Gastrocnemius medialis (tissue), 4 donors: ENCODE measurements at regions not wholly inside any gene's neighbourhood (a gene's known extent, or its start where the extent isn't known, plus 50 kb on each side); places are given as distances from the start of the nearest gene placed in this dataset.

Experiments used
- ATAC-seq, 2 donors: fragments of 150-250 bp; one replicate each; pipeline ENCODE4 v1.9.1; 2016
- DNase-seq, 2 donors: peaks; one replicate each; pipeline ENCODE4 v3.0.0-alpha.2; 2019
- H3K27ac ChIP-seq, 4 donors: fragments of 200-600 bp; sonication (generic); 1 replicate in 1 of 4; 2 replicates in 3 of 4; pipeline ENCODE4 v1.5.1; 2016 to 2018; ENCODE audit warnings: mild to moderate bottlenecking in 2 of 4, moderate library complexity in 1 of 4
- H3K27me3 ChIP-seq, 3 donors: fragments of 200-600 bp; sonication (generic) in 2 of 3; 1 replicate in 1 of 3; 2 replicates in 2 of 3; pipeline versions ENCODE4 v1.5.1 to v1.6.0; 2016 to 2019; ENCODE audit warnings: mild to moderate bottlenecking in 1 of 3, moderate library complexity in 1 of 3
- H3K36me3 ChIP-seq, 2 donors: fragments of 200-600 bp; sonication (generic) in 1 of 2; one replicate each; pipeline ENCODE4 v1.5.1; 2017 to 2018
- H3K4me1 ChIP-seq, 2 donors: fragments of 200-600 bp; sonication (generic) in 1 of 2; one replicate each; pipeline ENCODE4 v1.5.1; 2016 to 2017; ENCODE audit warnings: mild to moderate bottlenecking in 2 of 2
- H3K4me3 ChIP-seq, 4 donors: fragments of 200-600 bp; sonication (generic) in 3 of 4; 1 replicate in 1 of 4; 2 replicates in 3 of 4; pipeline ENCODE4 v1.5.1; 2016 to 2019; ENCODE audit warnings: mild to moderate bottlenecking in 2 of 4
- H3K9me3 ChIP-seq, 3 donors: fragments of 200-600 bp; sonication (generic) in 2 of 3; 1 replicate in 1 of 3; 2 replicates in 2 of 3; pipeline ENCODE4 v1.5.1; 2016 to 2019
- POLR2A ChIP-seq, 2 donors: fragments of 450-650 bp; IDR thresholded peaks; one replicate each; pipeline ENCODE4 v1.6.1; 2017; ENCODE audit warnings: antibody characterized with exemption in 2 of 2, mild to moderate bottlenecking in 2 of 2, moderate library complexity in 2 of 2
- in situ Hi-C, 4 donors: fragments of 200-750 bp; cut with MboI; loops; one replicate each; pipeline versions ENCODE4 v1.15.0 to v1.8.0; 2017; ENCODE audit warnings: low sequenced_read_pairs in 4 of 4
- intact Hi-C: fragments of 100-400 bp; cut with DNase I; formaldehyde crosslinking; loops from one replicate; pipeline ENCODE4 v1.15.1; 2023; ENCODE audit warnings: low total_unique reads
- TF ChIP-seq, protein P1 (sequence below), 5 experiments: fragments of 450-650 bp in 3 of 5; fragments of 200-600 bp in 2 of 5; sonication (generic) in 2 of 5; IDR thresholded peaks in 4 of 5; conservative IDR thresholded peaks in 1 of 5; 1 replicate in 4 of 5; 2 replicates in 1 of 5; pipeline ENCODE4 v1.5.1; 2016 to 2019; ENCODE audit warnings: antibody characterized with exemption in 5 of 5, mild to moderate bottlenecking in 3 of 5, moderate library complexity in 3 of 5

DNA sequence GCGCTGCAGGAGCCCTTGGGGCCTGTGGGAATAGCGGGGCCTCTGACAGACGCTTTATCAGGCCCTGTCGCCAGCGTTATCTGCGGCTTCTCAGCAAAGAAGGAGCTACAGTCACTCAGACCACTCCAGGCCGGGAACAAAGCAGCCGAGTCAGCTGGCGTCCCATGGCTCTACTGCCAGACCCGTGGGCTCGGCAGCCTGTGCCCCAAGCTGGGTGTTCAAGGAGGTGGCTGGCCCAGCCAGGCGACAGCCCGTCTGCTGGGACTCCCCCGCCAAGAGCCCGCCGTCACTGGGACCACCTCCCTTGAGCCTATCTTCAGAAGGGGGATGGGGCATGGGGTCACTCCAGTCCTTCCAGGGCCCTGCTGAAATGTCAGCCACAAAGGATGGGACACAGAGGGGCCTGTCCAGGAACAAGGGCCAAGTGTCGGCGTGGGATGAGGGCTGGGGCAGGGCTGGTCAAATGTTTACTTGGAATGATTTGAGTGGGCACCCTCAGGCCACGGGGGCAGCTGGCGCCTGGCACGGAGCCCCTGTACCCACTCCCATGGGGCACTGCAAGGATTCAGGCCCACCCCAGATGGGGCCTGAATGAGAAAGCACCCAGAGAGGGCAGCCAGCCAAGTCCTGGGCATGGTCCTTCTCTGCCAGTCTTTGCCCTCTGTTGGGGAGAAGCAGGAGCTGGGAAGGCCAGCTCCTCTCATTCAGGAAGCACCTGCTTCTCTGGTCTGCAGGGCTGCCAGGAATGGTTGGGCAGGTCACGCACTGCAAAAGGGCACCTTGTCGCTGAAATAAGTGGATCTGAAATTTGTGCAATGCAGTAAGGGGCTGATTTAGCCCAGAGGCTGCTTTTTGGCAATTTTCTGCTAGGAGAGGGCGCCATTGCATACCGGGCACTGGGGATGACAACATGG lies 148.3 kb downstream of the SMAD6 start:
- DNase-seq (no peak), ATAC-seq (no peak)
- no peaks in the 10 kb centered on the region for H3K36me3 ChIP-seq
- H3K4me1 ChIP-seq = peaks cover 0 to 11% of the 10 kb centered on the region in 2 donors
- H3K9me3 ChIP-seq = no peaks in the 10 kb centered on the region
- intact Hi-C loops = loop anchor here (5.0 kb wide), 1 partner anchor 228 kb away; no protein-coding TSS in a partner anchor
- TF ChIP-seq POLR2A (IDR thresholded peaks at IDR 0.05) = no peak
- TF ChIP-seq, protein P1, sequence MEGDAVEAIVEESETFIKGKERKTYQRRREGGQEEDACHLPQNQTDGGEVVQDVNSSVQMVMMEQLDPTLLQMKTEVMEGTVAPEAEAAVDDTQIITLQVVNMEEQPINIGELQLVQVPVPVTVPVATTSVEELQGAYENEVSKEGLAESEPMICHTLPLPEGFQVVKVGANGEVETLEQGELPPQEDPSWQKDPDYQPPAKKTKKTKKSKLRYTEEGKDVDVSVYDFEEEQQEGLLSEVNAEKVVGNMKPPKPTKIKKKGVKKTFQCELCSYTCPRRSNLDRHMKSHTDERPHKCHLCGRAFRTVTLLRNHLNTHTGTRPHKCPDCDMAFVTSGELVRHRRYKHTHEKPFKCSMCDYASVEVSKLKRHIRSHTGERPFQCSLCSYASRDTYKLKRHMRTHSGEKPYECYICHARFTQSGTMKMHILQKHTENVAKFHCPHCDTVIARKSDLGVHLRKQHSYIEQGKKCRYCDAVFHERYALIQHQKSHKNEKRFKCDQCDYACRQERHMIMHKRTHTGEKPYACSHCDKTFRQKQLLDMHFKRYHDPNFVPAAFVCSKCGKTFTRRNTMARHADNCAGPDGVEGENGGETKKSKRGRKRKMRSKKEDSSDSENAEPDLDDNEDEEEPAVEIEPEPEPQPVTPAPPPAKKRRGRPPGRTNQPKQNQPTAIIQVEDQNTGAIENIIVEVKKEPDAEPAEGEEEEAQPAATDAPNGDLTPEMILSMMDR (IDR thresholded peaks at IDR 0.05 in 4 of 5, conservative IDR thresholded peaks at IDR 0.05 in 1 of 5) = no peak
- no peak overlapping the region for H3K4me3 ChIP-seq
- no peaks in the 10 kb centered on the region for H3K27me3 ChIP-seq
- in situ Hi-C loops = loop anchor here in 2 of 4 donors (10.0 kb wide), 2 partner anchors 226 to 246 kb away; no protein-coding TSS in a partner anchor
- no peak overlapping the region for H3K27ac ChIP-seq

DNA sequence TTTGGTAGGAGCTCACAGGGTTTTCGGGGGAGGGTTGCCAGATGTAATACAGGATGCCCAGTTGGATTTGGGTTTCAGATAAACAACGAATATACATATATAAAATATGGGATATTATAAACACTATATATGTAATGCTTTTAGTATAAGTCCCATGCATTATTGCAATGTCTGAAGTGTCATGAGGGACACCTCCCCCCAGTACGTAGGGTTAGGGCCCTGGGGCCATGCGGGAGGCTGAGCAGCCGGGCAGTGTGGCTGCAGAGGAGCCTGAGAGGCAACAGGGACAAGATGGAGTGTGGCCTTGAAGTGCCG lies 148.9 kb downstream of the SMAD6 start:
- Histone ChIP-seq H3K27ac (no peak overlapping the region), H3K9me3 (no peaks in the 10 kb centered on the region), H3K27me3 (no peaks in the 10 kb centered on the region), H3K36me3 (no peaks in the 10 kb centered on the region), H3K4me1 (peaks cover 0 to 11% of the 10 kb centered on the region in 2 donors), H3K4me3 (no peak overlapping the region)
- in situ Hi-C loops = loop anchor here in 2 of 4 donors (10.0 kb wide), 2 partner anchors 226 to 246 kb away; no protein-coding TSS in a partner anchor
- no peak for TF ChIP-seq POLR2A (IDR thresholded peaks at IDR 0.05)
- TF ChIP-seq, protein P1 (IDR thresholded peaks at IDR 0.05 in 4 of 5, conservative IDR thresholded peaks at IDR 0.05 in 1 of 5) = no peak
- ATAC-seq (no peak), DNase-seq (no peak)
- intact Hi-C loops = loop anchor here (5.0 kb wide), 1 partner anchor 229 kb away; no protein-coding TSS in a partner anchor

DNA sequence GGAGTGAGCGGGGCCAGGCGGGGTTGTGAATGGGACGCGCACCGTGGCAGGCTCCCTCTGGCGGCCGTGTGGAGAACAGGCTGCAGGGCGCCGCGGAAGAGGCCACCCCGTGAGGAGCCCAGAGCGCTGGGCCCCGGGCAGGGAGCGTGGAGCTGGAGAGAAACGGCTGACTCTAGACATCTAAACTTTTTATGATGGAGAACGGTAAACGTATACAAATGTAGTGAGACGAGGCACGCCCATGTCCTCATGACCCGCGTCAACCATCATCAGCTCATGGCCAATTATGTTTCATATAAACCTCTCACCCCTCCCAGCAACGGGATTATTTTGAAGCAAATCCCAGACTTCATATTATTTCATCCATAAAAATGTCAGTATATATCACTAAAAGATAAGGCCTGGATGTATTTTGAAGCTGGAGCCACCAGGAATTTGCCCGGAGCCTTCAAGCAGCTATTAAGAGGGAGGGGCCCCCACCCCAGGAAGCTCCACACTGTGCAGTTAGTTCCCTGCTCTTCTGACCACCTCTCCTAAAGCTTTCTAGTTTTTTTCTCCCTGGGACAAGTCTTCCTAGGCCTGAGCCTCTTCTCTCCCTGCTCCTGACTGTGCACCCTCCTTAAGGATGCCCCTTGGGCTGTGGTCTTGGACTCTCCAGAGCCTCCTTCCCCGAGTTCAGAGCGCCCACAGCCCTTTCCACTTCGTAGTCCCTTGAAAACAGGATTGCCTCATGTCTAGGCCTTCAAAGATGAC lies 149.5 kb downstream of the SMAD6 start:
- ATAC-seq (peak; percentile 85 to 94), DNase-seq (peak; percentile 59 to 61)
- in situ Hi-C loops (loop anchor here in 2 of 4 donors (10.0 kb wide), 2 partner anchors 227 to 247 kb away; no protein-coding TSS in a partner anchor), intact Hi-C loops (loop anchor here (2.0 to 5.0 kb wide), 2 partner anchors 77 to 229 kb away; no protein-coding TSS in a partner anchor)
- Histone ChIP-seq H3K9me3 (no peaks in the 10 kb centered on the region), H3K27ac (peak overlapping the region in 1 of 4 donors; percentile 43), H3K4me3 (no peak overlapping the region), H3K27me3 (no peaks in the 10 kb centered on the region), H3K4me1 (peaks cover 0 to 11% of the 10 kb centered on the region in 2 donors), H3K36me3 (no peaks in the 10 kb centered on the region)
- TF ChIP-seq, protein P1 (IDR thresholded peaks at IDR 0.05 in 4 of 5, conservative IDR thresholded peaks at IDR 0.05 in 1 of 5) = peak; percentile 75 to 96 (median 90)
- no peak for TF ChIP-seq POLR2A (IDR thresholded peaks at IDR 0.05)

DNA sequence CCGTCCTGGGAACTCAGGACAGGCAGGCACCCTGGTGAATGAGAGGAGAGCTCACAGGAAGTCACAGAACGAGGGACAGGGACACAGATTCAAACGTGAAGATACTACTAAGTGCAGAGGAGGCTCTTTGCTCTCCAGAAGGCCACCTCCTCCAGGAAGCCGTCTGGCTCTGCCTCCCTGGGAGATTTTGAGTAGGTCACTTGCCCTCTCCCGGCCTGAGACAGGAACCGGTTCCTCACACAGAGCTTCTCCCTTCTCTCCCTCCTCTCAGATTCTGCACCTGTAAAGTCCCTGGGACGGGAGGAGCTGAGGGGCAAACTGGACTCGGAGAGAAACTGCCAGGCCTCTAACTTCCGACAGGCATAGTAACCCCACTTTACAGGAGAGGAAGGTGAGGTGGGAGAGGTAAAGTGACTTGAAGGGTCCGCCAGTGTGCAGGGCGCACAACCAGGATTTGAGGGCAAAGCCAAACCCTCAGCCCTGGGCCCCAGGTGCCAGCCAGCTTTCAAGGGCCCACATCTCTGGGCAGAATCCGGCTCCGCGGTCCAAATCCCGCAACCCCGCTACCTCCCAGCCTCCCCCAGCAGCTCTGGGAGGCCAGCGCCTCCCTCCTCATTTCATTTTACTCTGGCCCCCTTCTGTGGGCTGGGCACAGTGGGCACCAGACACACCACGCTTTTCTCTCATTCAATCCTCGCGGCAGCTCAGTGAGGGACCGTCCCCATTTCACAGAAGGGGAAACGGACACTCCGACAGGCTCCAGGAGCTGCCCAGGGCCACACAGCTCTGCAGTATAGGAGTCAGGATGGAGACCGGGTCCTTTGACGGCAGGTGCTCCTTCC lies 150.2 kb downstream of the SMAD6 start:
- Histone ChIP-seq H3K27me3 (no peaks in the 10 kb centered on the region), H3K9me3 (no peaks in the 10 kb centered on the region), H3K27ac (peak overlapping the region in 1 of 4 donors; percentile 43), H3K36me3 (no peaks in the 10 kb centered on the region), H3K4me1 (peaks cover 0 to 11% of the 10 kb centered on the region in 2 donors), H3K4me3 (no peak overlapping the region)
- intact Hi-C loops = loop anchor here (2.0 to 5.0 kb wide), 2 partner anchors 77 to 230 kb away; no protein-coding TSS in a partner anchor
- ATAC-seq (no peak), DNase-seq (no peak)
- in situ Hi-C loops = loop anchor here in 2 of 4 donors (10.0 kb wide), 2 partner anchors 227 to 247 kb away; no protein-coding TSS in a partner anchor
- TF ChIP-seq, protein P1 (IDR thresholded peaks at IDR 0.05 in 4 of 5, conservative IDR thresholded peaks at IDR 0.05 in 1 of 5) = no peak
- TF ChIP-seq POLR2A (IDR thresholded peaks at IDR 0.05) = no peak
